Type B pancreatic cell (in vitro differentiated cells): ENCODE measurements at regions not wholly inside any gene's neighbourhood (a gene's known extent, or its start where the extent isn't known, plus 50 kb on each side); places are given as distances from the start of the nearest gene placed in this dataset.

Experiments
- DNase-seq: peaks from one replicate; pipeline ENCODE4 v3.0.0; 2021; ENCODE audit warnings: mixed read lengths; ENCODE audit not compliant: unreplicated experiment; ENCODE audit errors: extremely low spot score
- H3K27ac Mint-ChIP-seq: 2 replicates; pipeline ENCODE4 v1.8.0; 2021; ENCODE audit warnings: mild to moderate bottlenecking, mixed read lengths
- H3K27me3 Mint-ChIP-seq: 2 replicates; pipeline ENCODE4 v1.8.0; 2021; ENCODE audit warnings: mixed read lengths
- H3K36me3 Mint-ChIP-seq: 2 replicates; pipeline ENCODE4 v1.8.0; 2021; ENCODE audit warnings: mixed read lengths
- H3K4me1 Mint-ChIP-seq: one replicate; pipeline ENCODE4 v1.8.0; 2021; ENCODE audit warnings: mixed read lengths; ENCODE audit not compliant: unreplicated experiment
- H3K4me3 Mint-ChIP-seq: 2 replicates; pipeline ENCODE4 v1.8.0; 2021; ENCODE audit warnings: mild to moderate bottlenecking, mixed read lengths
- H3K9me3 Mint-ChIP-seq: 2 replicates; pipeline ENCODE4 v1.8.0; 2021; ENCODE audit warnings: mixed read lengths
- TF ChIP-seq, protein P1 (sequence below): fragments of 200-600 bp; sonication (generic); conservative IDR thresholded peaks from 2 replicates; pipeline ENCODE4 v1.5.0; 2021; ENCODE audit warnings: antibody characterized with exemption, mild to moderate bottlenecking

DNA sequence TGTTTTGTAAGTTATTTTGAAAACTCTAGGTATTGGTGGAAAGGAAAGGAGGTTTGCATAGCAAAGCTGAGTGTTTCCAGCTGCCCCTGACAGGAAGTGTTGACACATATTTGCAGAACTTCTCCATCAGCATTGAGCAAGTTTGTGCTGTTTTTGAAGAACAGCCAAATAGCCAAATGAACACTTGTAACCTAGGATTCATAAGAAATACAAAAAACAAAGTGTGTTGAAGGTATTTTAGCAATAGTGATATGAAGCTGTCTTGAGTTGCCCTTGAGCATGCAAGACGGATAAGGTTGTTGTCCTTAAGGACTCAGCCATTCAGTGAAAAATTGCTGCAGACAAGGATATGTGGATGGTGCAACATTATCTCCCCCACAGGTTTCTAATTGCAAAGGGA, 68.3 kb upstream of the PGM2 start:
- Mint-ChIP-seq H3K27me3 (no peaks in the 10 kb centered on the region), H3K4me3 (no peak overlapping the region), H3K9me3 (peaks cover 16% of the 10 kb centered on the region), H3K27ac (peak overlapping the region; percentile 62), H3K36me3 (no peaks in the 10 kb centered on the region), H3K4me1 (peaks cover 22% of the 10 kb centered on the region)
- no peak for DNase-seq
- TF ChIP-seq, protein P1, sequence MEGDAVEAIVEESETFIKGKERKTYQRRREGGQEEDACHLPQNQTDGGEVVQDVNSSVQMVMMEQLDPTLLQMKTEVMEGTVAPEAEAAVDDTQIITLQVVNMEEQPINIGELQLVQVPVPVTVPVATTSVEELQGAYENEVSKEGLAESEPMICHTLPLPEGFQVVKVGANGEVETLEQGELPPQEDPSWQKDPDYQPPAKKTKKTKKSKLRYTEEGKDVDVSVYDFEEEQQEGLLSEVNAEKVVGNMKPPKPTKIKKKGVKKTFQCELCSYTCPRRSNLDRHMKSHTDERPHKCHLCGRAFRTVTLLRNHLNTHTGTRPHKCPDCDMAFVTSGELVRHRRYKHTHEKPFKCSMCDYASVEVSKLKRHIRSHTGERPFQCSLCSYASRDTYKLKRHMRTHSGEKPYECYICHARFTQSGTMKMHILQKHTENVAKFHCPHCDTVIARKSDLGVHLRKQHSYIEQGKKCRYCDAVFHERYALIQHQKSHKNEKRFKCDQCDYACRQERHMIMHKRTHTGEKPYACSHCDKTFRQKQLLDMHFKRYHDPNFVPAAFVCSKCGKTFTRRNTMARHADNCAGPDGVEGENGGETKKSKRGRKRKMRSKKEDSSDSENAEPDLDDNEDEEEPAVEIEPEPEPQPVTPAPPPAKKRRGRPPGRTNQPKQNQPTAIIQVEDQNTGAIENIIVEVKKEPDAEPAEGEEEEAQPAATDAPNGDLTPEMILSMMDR, result no peak

DNA sequence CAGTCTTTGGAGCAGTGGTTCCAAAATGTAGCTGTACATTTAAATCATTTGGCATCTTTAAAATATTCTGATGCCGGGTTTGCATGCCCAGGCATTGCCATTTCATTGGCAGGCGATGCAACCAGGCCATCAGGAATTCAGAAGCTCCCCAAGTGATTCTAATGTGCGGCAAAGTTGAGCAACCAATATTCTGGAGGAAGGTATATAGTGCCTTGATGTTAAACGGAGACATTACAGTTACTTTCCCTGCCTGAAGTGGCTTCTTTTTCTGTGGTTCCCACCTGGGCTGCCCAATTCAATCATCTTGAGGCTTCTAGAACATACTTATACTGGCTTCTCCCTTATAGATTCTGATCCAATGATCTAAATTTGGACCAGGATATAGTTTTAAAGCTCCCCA, 68.7 kb upstream of the PGM2 start:
- Mint-ChIP-seq H3K27me3 (no peaks in the 10 kb centered on the region), H3K4me3 (no peak overlapping the region), H3K36me3 (no peaks in the 10 kb centered on the region), H3K4me1 (peaks cover 19% of the 10 kb centered on the region), H3K9me3 (peaks cover 13% of the 10 kb centered on the region), H3K27ac (peak overlapping the region; percentile 62)
- DNase-seq, result no peak
- TF ChIP-seq, protein P1, result no peak

DNA sequence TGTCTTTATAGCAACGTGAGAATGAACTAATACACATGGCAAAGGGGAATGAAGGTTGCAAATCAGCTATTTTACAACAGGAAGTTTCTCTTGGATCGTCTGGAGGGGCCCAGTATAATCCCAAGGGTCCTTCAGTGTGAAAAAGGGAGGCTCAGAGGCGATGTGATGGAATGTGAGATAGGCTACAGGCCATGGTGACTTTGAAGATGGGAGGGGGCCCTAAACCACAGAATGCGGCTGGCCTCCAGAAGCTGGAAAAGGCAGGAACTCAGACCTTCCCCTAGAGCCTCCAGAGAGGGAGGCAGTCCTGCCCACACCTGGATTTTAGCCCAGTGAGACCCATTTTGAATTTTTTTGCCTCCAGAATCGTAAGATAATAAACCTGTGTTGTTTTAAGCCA, 69.4 kb upstream of the PGM2 start:
- Mint-ChIP-seq H3K9me3 (peaks cover 10% of the 10 kb centered on the region), H3K27me3 (no peaks in the 10 kb centered on the region), H3K36me3 (no peaks in the 10 kb centered on the region), H3K27ac (no peak overlapping the region), H3K4me3 (no peak overlapping the region), H3K4me1 (peaks cover 13% of the 10 kb centered on the region)
- no peak for DNase-seq
- TF ChIP-seq, protein P1, result no peak

DNA sequence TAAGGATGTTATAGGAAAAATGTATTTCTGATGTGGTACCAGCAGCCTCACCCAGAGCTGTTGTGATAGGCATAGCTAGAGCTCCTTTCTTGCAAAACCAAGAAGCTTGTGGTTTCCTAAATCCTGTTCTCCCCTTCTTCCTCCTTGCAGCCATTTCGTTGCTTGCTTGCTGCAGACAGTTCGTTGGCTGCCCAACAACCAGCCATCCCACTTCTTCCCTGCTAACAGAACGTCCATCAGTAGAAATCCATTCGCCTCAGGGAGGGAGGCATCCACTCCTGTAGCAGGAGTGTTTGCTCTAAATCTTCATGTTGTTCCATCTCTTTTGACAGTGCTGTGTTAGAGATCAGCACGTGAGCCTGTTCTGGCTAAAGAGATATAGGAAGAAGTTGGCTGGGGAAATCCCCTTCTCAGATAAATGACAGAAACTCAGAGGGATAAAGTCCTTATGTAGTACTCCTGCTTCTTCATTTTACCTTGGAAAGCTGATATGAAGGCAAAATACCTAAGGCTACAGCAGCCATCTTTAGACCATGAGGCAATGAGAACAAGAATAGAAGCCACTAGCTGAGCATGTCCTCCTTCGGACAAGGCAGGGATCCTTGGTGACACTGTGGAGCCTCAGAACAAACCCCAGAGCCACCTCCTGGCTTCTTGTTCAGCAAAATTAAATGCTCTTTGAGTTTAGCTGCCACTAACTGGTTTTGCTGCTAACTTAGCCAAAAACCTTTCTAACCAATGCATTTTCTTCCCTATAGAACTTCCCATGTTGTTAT, 68.4 kb upstream of the RELL1 start:
- Mint-ChIP-seq H3K4me3 (no peak overlapping the region), H3K9me3 (peaks cover 10% of the 10 kb centered on the region), H3K27ac (peak overlapping the region; percentile 22), H3K4me1 (peaks cover 12% of the 10 kb centered on the region), H3K27me3 (no peaks in the 10 kb centered on the region), H3K36me3 (no peaks in the 10 kb centered on the region)
- TF ChIP-seq, protein P1, result no peak
- DNase-seq, result no peak

DNA sequence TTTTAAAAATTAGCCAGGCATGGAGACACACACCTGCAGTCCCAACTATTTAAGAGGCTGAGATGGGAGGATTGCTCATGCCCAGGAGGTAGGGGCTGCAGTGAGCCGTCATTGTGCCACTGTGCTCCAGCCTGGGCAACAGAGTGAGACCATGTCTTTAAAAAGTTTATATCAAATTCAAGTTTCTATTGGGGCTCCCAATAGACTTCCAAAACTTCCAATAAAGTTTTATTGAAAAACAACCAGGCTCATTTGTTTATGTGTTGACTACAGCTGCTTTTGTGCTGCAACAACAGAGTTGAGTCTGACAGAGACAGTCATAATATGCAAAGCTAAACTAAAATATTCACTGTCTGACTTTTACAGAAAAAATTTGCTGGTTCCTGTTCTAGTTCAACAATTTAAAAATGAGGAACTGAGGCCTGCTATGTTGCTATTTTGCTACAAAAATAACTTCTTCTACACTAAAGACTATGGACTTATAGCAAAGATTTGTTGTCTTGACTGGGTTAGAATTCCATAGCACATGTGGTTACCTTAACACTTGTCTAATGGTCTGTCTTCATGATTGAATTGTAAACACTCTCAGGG, 63.3 kb upstream of the RELL1 start:
- H3K36me3 Mint-ChIP-seq, result no peaks in the 10 kb centered on the region
- peaks cover 2% of the 10 kb centered on the region for H3K9me3 Mint-ChIP-seq
- H3K27ac Mint-ChIP-seq, result no peak overlapping the region
- DNase-seq, result no peak
- no peak overlapping the region for H3K4me3 Mint-ChIP-seq
- no peaks in the 10 kb centered on the region for H3K27me3 Mint-ChIP-seq
- TF ChIP-seq, protein P1, result no peak
- H3K4me1 Mint-ChIP-seq, result peaks cover 12% of the 10 kb centered on the region
